Endothelial cell of umbilical vein (primary cell): ENCODE measurements at regions not wholly inside any gene's neighbourhood (a gene's known extent, or its start where the extent isn't known, plus 50 kb on each side); places are given as distances from the start of the nearest gene placed in this dataset.

Experiments used
- POLR2AphosphoS5 ChIP-seq: IDR thresholded peaks from 2 replicates; pipeline ENCODE4 v1.6.1; 2012; ENCODE audit warnings: low read depth, mild to moderate bottlenecking, control low read depth, low read length, moderate library complexity; ENCODE audit not compliant: insufficient read depth
- TF ChIP-seq, protein P1 (sequence below), 2 donors: IDR thresholded peaks; 1 replicate in 1 of 2; 2 replicates in 1 of 2; pipeline ENCODE4 v1.5.1; 2011; ENCODE audit warnings: low read length in 2 of 2, mild to moderate bottlenecking in 2 of 2, moderate library complexity in 2 of 2, control low read depth in 1 of 2, inconsistent platforms in 1 of 2, low read depth in 1 of 2; ENCODE audit not compliant: insufficient read depth in 1 of 2; ENCODE audit errors: extremely low read depth in 1 of 2

DNA sequence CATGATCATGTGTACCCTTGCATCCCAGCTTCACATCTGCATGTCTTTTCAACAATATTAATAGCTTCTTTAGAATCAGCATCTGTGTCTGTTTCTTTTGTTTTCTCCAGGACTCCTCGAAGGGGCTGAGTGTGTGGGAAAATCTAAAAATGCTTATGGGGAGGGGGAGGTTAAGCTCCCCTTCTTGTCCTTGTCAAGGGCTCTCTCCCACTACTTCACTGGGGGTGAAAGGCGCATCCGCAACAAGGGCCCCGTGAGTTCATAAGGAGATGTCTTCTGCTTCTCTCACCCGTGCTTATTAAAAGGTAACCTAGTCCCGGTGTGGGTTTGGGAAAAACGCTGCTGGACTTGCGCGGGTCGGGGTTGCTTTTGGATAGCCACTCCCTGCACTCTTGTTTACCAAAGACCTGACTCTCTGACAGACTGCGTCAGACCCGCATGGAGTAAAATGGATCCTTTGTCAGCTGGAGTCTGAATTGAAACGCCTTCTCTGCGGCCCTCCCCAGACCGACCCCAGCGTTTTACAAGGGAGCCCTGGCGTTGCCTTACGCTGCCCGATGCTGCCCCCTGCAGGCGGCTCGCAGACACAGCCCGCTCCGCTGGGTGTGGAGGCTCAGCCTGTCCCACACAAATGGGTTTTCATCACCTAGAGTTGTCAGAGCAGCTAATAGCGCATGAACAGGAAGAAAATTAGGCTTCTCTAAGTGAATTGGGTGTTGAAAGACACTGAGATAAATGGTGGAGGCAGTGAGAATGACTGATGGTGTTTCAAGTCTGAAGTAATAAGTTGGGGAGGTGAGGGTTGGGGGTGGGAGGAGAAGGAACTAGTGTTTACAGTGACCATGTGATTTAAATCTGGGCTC is 53.8 kb downstream of the IER5 start:
- TF ChIP-seq, protein P1, sequence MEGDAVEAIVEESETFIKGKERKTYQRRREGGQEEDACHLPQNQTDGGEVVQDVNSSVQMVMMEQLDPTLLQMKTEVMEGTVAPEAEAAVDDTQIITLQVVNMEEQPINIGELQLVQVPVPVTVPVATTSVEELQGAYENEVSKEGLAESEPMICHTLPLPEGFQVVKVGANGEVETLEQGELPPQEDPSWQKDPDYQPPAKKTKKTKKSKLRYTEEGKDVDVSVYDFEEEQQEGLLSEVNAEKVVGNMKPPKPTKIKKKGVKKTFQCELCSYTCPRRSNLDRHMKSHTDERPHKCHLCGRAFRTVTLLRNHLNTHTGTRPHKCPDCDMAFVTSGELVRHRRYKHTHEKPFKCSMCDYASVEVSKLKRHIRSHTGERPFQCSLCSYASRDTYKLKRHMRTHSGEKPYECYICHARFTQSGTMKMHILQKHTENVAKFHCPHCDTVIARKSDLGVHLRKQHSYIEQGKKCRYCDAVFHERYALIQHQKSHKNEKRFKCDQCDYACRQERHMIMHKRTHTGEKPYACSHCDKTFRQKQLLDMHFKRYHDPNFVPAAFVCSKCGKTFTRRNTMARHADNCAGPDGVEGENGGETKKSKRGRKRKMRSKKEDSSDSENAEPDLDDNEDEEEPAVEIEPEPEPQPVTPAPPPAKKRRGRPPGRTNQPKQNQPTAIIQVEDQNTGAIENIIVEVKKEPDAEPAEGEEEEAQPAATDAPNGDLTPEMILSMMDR (IDR thresholded peaks at IDR 0.05; ENCODE audit: extremely low read depth in 1 of 2, insufficient read depth in 1 of 2, low read depth in 1 of 2, low read length in 2 of 2), result peak; percentile 94 to 96
- TF ChIP-seq POLR2AphosphoS5, result peak; percentile 28
